ENCODE measurements at regions not wholly inside any gene's neighbourhood (a gene's known extent, or its start where the extent isn't known, plus 50 kb on each side); places are given as distances from the start of the nearest gene placed in this dataset.

DNA sequence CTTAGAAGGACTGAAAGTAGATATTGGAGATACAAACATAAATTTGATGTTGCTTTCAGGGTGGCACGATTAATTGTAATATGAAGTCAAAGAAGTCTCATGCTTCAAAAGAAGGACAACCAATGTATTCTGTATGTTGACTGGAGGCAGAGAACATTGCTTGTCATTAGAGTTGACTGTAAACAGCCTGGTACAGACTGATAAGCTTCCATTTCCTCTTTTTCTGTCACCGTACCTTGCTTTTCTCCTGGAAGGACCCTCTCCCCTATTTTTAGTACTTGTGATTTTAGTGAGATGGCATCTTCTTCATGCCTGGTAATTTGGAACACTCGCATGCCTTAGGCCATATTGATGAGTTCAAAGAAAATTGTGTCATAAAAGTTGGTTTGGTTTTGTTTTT, 809.4 kb downstream of the PRELID2 start:
- H3K4me3 ChIP-seq, result no peak overlapping the region
- TF ChIP-seq CTCF (IDR thresholded peaks at IDR 0.05) (no peak), POLR2AphosphoS5 (IDR thresholded peaks at IDR 0.05) (no peak)
- H3K27ac ChIP-seq, result no peak overlapping the region
- intact Hi-C loops (cut with DNase I; ENCODE audit: low total_unique reads), result no loop called here
- WGBS, 5 donors, result 69 to 89% (median 77%) methylated on average over 3 of the region's 3 CpGs
- H3K9me3 ChIP-seq, result no peaks in the 10 kb centered on the region
- H3K27me3 ChIP-seq, result no peaks in the 10 kb centered on the region
- no peaks in the 10 kb centered on the region for H3K4me1 ChIP-seq
- H3K36me3 ChIP-seq, result no peaks in the 10 kb centered on the region
- DNase-seq, result no peak

GRCh38 chr5:145015146-145015545, 820.0 kb downstream of the PRELID2 start:
- H3K4me3 ChIP-seq, result no peak overlapping the region
- no peaks in the 10 kb centered on the region for H3K9me3 ChIP-seq
- no peak overlapping the region for H3K27ac ChIP-seq
- TF ChIP-seq CTCF (IDR thresholded peaks at IDR 0.05) (no peak), EP300 (IDR thresholded peaks at IDR 0.05) (no peak), POLR2AphosphoS5 (IDR thresholded peaks at IDR 0.05) (no peak), POLR2A (IDR thresholded peaks at IDR 0.05) (no peak)
- no peaks in the 10 kb centered on the region for H3K4me1 ChIP-seq
- no peak for DNase-seq
- no peaks in the 10 kb centered on the region for H3K27me3 ChIP-seq
- 53 to 72% (median 67%) methylated on average over 1 of the region's 1 CpG for WGBS, 5 donors
- intact Hi-C loops (cut with DNase I; ENCODE audit: low total_unique reads), result no loop called here
- no peaks in the 10 kb centered on the region for H3K36me3 ChIP-seq

DNA sequence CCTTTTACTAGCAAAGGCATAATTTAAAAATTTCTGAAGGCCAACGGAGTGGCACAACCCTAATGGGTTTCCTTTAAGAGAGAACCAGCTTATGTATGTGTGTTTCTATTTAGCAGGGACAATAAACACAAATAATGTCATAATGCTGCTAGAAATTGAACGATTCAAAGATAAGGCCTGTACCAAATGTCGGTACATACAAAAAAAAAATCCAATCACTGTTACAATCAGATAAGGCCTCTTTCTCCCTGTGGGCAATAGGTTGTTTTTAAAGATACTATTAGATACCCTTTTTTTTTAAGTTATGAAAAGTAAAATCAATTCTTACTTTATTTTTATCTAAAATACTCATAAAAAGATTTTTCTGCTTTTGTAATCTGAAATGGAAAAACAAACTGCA, 821.0 kb downstream of the PRELID2 start:
- H3K36me3 ChIP-seq, result no peaks in the 10 kb centered on the region
- H3K27ac ChIP-seq, result no peak overlapping the region
- TF ChIP-seq POLR2A (IDR thresholded peaks at IDR 0.05) (no peak), EP300 (IDR thresholded peaks at IDR 0.05) (no peak), CTCF (IDR thresholded peaks at IDR 0.05) (no peak), POLR2AphosphoS5 (IDR thresholded peaks at IDR 0.05) (no peak)
- intact Hi-C loops (cut with DNase I; ENCODE audit: low total_unique reads), result no loop called here
- no peak overlapping the region for H3K4me3 ChIP-seq
- no peaks in the 10 kb centered on the region for H3K4me1 ChIP-seq
- H3K9me3 ChIP-seq, result no peaks in the 10 kb centered on the region
- H3K27me3 ChIP-seq, result no peaks in the 10 kb centered on the region
- WGBS, 5 donors, result 61 to 86% (median 65%) methylated on average over 3 of the region's 3 CpGs
- no peak for DNase-seq

DNA sequence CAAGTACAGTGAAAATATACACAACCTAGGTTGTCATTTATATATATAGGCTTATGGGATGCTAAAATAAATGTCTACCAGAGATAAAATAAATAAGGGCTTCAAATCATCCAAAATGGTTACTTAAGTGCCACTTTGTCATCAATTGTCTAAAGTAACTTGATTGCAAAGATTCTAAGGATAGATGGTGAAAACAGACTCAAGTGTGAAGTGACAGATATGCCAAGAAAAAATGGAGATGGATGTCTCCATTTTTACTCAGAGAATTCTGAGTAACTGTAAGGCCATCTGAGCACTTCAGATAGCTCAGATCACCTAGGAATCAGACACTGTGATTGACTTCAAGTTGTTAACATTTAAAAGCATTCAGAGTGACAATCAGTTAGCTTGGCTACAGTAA, 824.3 kb downstream of the PRELID2 start:
- Histone ChIP-seq H3K36me3 (no peaks in the 10 kb centered on the region), H3K9me3 (peaks cover 0 to 6% (median 0%) of the 10 kb centered on the region in 4 donors), H3K27ac (no peak overlapping the region), H3K27me3 (no peaks in the 10 kb centered on the region), H3K4me1 (no peaks in the 10 kb centered on the region), H3K4me3 (no peak overlapping the region)
- DNase-seq, result no peak
- TF ChIP-seq EP300 (IDR thresholded peaks at IDR 0.05) (no peak), POLR2AphosphoS5 (IDR thresholded peaks at IDR 0.05) (no peak), CTCF (IDR thresholded peaks at IDR 0.05) (no peak), POLR2A (IDR thresholded peaks at IDR 0.05) (no peak)
- intact Hi-C loops (cut with DNase I; ENCODE audit: low total_unique reads), result no loop called here

All from stomach (tissue), 8 donors.